ENCODE measurements at regions not wholly inside any gene's neighbourhood (a gene's known extent, or its start where the extent isn't known, plus 50 kb on each side); places are given as distances from the start of the nearest gene placed in this dataset.

GRCh38 chr10:47078393-47079203 is 167.4 kb downstream of the PTPN20 start:
- DNase-seq (ENCODE audit: low read depth, low spot score), result no peak
- intact Hi-C loops (cut with micrococcal nuclease; ENCODE audit: unreplicated experiment), result no loop called here
- Histone ChIP-seq H3K9me3 (ENCODE audit: control insufficient read depth, insufficient read depth, low read depth, low read length) (no peaks in the 10 kb centered on the region), H3K27me3 (ENCODE audit: control insufficient read depth, insufficient read depth, low read length) (peaks cover 13% of the 10 kb centered on the region; the same call in 1 of the 2 replicates), H3K4me1 (ENCODE audit: control insufficient read depth, insufficient read depth, low read length) (no peaks in the 10 kb centered on the region), H3K36me3 (ENCODE audit: control insufficient read depth, insufficient read depth, low read length) (no peaks in the 10 kb centered on the region), H3K27ac (ENCODE audit: low read length) (no peak overlapping the region), H3K4me3 (ENCODE audit: low read depth in 2 of 2, low read length in 2 of 2) (no peak overlapping the region)
- in situ Hi-C loops (cut with HindIII; ENCODE audit: low pct_unique_long_range_greater_than_20kb, low sequenced_read_pairs), result no loop called here
- CTCF ChIA-PET, result no interaction called here
- no peak for ATAC-seq
- no TSS peak for BruUV-seq (replicated peaks)
- no peak for TF ChIP-seq SIN3A (IDR thresholded peaks at IDR 0.05; ENCODE audit: borderline replicate concordance, insufficient read depth, low read depth, low read length)
- no peak for TF ChIP-seq TCF7L2 (IDR thresholded peaks at IDR 0.05; ENCODE audit: low read depth, low read length)
- TF ChIP-seq, protein P1, sequence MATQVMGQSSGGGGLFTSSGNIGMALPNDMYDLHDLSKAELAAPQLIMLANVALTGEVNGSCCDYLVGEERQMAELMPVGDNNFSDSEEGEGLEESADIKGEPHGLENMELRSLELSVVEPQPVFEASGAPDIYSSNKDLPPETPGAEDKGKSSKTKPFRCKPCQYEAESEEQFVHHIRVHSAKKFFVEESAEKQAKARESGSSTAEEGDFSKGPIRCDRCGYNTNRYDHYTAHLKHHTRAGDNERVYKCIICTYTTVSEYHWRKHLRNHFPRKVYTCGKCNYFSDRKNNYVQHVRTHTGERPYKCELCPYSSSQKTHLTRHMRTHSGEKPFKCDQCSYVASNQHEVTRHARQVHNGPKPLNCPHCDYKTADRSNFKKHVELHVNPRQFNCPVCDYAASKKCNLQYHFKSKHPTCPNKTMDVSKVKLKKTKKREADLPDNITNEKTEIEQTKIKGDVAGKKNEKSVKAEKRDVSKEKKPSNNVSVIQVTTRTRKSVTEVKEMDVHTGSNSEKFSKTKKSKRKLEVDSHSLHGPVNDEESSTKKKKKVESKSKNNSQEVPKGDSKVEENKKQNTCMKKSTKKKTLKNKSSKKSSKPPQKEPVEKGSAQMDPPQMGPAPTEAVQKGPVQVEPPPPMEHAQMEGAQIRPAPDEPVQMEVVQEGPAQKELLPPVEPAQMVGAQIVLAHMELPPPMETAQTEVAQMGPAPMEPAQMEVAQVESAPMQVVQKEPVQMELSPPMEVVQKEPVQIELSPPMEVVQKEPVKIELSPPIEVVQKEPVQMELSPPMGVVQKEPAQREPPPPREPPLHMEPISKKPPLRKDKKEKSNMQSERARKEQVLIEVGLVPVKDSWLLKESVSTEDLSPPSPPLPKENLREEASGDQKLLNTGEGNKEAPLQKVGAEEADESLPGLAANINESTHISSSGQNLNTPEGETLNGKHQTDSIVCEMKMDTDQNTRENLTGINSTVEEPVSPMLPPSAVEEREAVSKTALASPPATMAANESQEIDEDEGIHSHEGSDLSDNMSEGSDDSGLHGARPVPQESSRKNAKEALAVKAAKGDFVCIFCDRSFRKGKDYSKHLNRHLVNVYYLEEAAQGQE (IDR thresholded peaks at IDR 0.05; ENCODE audit: insufficient read depth in 1 of 2, low read depth in 2 of 2, low read length in 1 of 2), result no peak
- no peak for TF ChIP-seq POLR2AphosphoS5 (IDR thresholded peaks at IDR 0.05; ENCODE audit: low read depth, low read length)
- no peak for TF ChIP-seq CTCF (IDR thresholded peaks at IDR 0.05)
- POLR2A ChIA-PET, result no interaction called here

DNA sequence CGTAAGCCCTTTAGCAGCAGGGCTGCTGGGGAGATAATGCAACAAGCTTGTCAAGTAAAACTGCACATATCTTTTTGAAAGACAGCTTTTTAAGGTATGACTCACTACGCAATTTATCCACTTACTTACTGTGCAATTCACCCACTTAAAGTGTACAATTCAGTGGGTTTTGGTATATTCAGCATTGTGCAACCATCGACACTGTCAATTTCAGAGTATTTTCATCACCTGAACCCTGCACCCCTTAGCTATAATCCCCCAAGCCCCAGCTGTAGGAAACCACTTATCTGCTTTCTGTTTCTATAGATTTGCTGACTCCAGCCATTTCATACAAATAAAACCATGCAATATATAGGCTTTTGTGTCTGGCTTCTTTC is 168.0 kb downstream of the PTPN20 start:
- no peak overlapping the region for H3K27ac ChIP-seq (ENCODE audit: low read length)
- no TSS peak for BruUV-seq (replicated peaks)
- H3K9me3 ChIP-seq (ENCODE audit: control insufficient read depth, insufficient read depth, low read depth, low read length), result no peaks in the 10 kb centered on the region
- H3K36me3 ChIP-seq (ENCODE audit: control insufficient read depth, insufficient read depth, low read length), result no peaks in the 10 kb centered on the region
- no peaks in the 10 kb centered on the region for H3K4me1 ChIP-seq (ENCODE audit: control insufficient read depth, insufficient read depth, low read length)
- POLR2A ChIA-PET, result no interaction called here
- intact Hi-C loops (cut with micrococcal nuclease; ENCODE audit: unreplicated experiment), result no loop called here
- no peak for ATAC-seq
- peaks cover 9% of the 10 kb centered on the region; the same call in 1 of the 2 replicates for H3K27me3 ChIP-seq (ENCODE audit: control insufficient read depth, insufficient read depth, low read length)
- in situ Hi-C loops (cut with HindIII; ENCODE audit: low pct_unique_long_range_greater_than_20kb, low sequenced_read_pairs), result no loop called here
- CTCF ChIA-PET, result no interaction called here
- no peak overlapping the region for H3K4me3 ChIP-seq (ENCODE audit: low read depth in 2 of 2, low read length in 2 of 2)
- TF ChIP-seq SIN3A (IDR thresholded peaks at IDR 0.05; ENCODE audit: borderline replicate concordance, insufficient read depth, low read depth, low read length) (no peak), POLR2AphosphoS5 (IDR thresholded peaks at IDR 0.05; ENCODE audit: low read depth, low read length) (no peak), TCF7L2 (IDR thresholded peaks at IDR 0.05; ENCODE audit: low read depth, low read length) (no peak), CTCF (IDR thresholded peaks at IDR 0.05) (no peak)
- TF ChIP-seq, protein P1 (IDR thresholded peaks at IDR 0.05; ENCODE audit: insufficient read depth in 1 of 2, low read depth in 2 of 2, low read length in 1 of 2), result no peak
- DNase-seq (ENCODE audit: low read depth, low spot score), result no peak
